CD4-positive, alpha-beta T cell treated with Interferon gamma for 1 hour (primary cell): ENCODE measurements at regions not wholly inside any gene's neighbourhood (a gene's known extent, or its start where the extent isn't known, plus 50 kb on each side); places are given as distances from the start of the nearest gene placed in this dataset.

Experiments
- DNase-seq: peaks from one replicate; pipeline ENCODE4 v3.0.0-alpha.2; 2020

GRCh38 chr13:29948791-29949190 is 98.4 kb upstream of the UBL3 start:
- no peak for DNase-seq

- DNase-seq, result no peak
Observed at GRCh38 chr13:29948244-29948643, 97.8 kb upstream of the UBL3 start.

- no peak for DNase-seq
Observed at GRCh38 chr13:29947839-29948238, 97.4 kb upstream of the UBL3 start.

- no peak for DNase-seq
Observed at GRCh38 chr13:29946093-29946492, 95.7 kb upstream of the UBL3 start.

GRCh38 chr13:29943686-29944085 is 93.3 kb upstream of the UBL3 start:
- DNase-seq, result no peak

GRCh38 chr13:29943273-29943672 is 92.9 kb upstream of the UBL3 start:
- no peak for DNase-seq

- no peak for DNase-seq
Observed at GRCh38 chr13:29940715-29941114, 90.3 kb upstream of the UBL3 start.

GRCh38 chr13:29939158-29939557 is 88.7 kb upstream of the UBL3 start:
- DNase-seq, result no peak

- DNase-seq, result peak; percentile 27
Observed at GRCh38 chr13:29937841-29938240, 87.4 kb upstream of the UBL3 start.

GRCh38 chr13:29937379-29937778 is 87.0 kb upstream of the UBL3 start:
- DNase-seq, result no peak

- no peak for DNase-seq
Observed at GRCh38 chr13:29936956-29937355, 86.5 kb upstream of the UBL3 start.

GRCh38 chr13:29936051-29936813 is 85.8 kb upstream of the UBL3 start:
- DNase-seq, result no peak

- DNase-seq, result peak; percentile 60
Observed at GRCh38 chr13:29935309-29935981, 85.0 kb upstream of the UBL3 start.

GRCh38 chr13:29934531-29935308 is 84.3 kb upstream of the UBL3 start:
- DNase-seq, result no peak

GRCh38 chr13:29933401-29933800 is 83.0 kb upstream of the UBL3 start:
- DNase-seq, result no peak

GRCh38 chr13:29931696-29932095 is 81.3 kb upstream of the UBL3 start:
- no peak for DNase-seq

- no peak for DNase-seq
Observed at GRCh38 chr13:29929062-29929847, 78.8 kb upstream of the UBL3 start.

GRCh38 chr13:29926098-29926476 is 75.7 kb upstream of the UBL3 start:
- no peak for DNase-seq

- no peak for DNase-seq
Observed at GRCh38 chr13:29925457-29926097, 75.2 kb upstream of the UBL3 start.

GRCh38 chr13:29924482-29925350 is 74.3 kb upstream of the UBL3 start:
- no peak for DNase-seq
